ENCODE measurements at regions not wholly inside any gene's neighbourhood (a gene's known extent, or its start where the extent isn't known, plus 50 kb on each side); places are given as distances from the start of the nearest gene placed in this dataset.

DNA sequence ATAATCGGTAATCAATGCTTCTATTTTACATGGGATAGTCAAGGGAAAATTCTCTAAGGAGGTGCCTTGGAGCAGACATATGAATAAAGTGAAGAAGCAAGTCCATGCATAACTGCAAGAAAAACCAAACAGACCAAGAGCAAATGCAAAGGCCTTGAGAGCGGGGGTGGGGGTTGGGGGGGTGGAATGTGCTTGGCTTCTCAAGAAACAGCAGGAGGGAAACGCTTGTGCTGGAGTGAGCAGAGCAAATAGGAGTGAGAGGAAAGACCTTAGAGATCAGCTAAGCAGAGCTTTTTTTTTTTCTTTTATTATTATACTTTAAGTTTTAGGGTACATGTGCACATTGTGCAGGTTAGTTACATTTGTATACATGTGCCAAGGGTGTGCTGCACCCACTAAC, 260.8 kb downstream of the ARPP21 start:
- H3K4me1 ChIP-seq: no peaks in the 10 kb centered on the region
- H3K27ac ChIP-seq: no peak overlapping the region
- TF ChIP-seq, protein P1, sequence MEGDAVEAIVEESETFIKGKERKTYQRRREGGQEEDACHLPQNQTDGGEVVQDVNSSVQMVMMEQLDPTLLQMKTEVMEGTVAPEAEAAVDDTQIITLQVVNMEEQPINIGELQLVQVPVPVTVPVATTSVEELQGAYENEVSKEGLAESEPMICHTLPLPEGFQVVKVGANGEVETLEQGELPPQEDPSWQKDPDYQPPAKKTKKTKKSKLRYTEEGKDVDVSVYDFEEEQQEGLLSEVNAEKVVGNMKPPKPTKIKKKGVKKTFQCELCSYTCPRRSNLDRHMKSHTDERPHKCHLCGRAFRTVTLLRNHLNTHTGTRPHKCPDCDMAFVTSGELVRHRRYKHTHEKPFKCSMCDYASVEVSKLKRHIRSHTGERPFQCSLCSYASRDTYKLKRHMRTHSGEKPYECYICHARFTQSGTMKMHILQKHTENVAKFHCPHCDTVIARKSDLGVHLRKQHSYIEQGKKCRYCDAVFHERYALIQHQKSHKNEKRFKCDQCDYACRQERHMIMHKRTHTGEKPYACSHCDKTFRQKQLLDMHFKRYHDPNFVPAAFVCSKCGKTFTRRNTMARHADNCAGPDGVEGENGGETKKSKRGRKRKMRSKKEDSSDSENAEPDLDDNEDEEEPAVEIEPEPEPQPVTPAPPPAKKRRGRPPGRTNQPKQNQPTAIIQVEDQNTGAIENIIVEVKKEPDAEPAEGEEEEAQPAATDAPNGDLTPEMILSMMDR (IDR thresholded peaks at IDR 0.05): no peak
- no peak for TF ChIP-seq POLR2A (IDR thresholded peaks at IDR 0.05)
- ATAC-seq: no peak
- H3K36me3 ChIP-seq: no peaks in the 10 kb centered on the region
- no peaks in the 10 kb centered on the region for H3K9me3 ChIP-seq
- 80% methylated on average over 3 of the region's 3 CpGs for WGBS (ENCODE audit: insufficient coverage, low coverage, low lambda C conversion rate, missing lambda C conversion rate)
- intact Hi-C loops (cut with DNase I): no loop called here
- H3K27me3 ChIP-seq: no peaks in the 10 kb centered on the region
- DNase-seq: no peak
- H3K4me3 ChIP-seq: no peak overlapping the region

DNA sequence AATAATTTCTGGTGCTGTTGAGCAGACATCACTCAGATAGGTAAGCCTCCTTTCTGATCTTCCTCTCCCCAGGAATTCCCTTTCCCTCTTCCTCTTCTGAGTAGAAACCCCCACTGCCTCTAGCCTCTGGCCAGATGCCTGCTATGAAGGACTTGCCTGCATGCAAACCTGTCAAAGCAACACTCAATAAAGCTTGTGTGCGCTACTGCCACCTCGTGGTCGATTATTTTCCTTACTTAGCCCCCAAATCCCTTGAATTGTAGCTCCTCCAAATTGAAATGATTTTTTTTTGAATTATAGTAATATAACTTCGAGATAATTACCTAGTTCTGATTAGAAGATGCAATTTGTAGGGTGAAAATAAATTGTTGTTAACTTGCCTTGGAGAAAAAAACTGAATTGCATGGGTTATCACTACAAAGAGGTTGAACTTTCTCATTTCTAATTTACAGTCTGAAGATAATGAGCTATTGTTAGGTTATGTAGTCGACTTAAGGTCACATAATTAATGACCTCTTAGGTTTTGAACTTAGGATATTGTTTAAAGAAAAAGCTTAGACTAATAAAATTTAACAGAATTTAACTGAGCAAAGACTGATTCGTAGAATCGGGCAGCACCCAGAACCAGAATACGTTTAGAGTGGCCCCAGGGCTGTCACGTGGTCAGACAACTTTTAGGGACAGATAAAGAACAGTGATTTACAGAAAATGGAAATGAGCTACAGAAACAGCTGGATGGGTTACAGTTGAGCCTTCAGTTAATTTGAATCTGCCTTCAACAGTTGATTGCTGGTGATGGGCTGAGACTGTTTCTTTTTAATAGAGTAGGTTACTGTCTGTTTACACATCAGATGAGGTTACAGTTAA, 269.3 kb downstream of the ARPP21 start:
- Histone ChIP-seq H3K36me3 (no peaks in the 10 kb centered on the region), H3K4me3 (no peak overlapping the region), H3K9me3 (no peaks in the 10 kb centered on the region), H3K4me1 (no peaks in the 10 kb centered on the region), H3K27ac (no peak overlapping the region), H3K27me3 (no peaks in the 10 kb centered on the region)
- intact Hi-C loops (cut with DNase I): no loop called here
- ATAC-seq (peak; percentile 86 to 96 (median 90)), DNase-seq (peak; percentile 55 to 73 (median 59))
- TF ChIP-seq, protein P1 (IDR thresholded peaks at IDR 0.05): peak; percentile 72 to 81 (median 80)
- TF ChIP-seq POLR2A (IDR thresholded peaks at IDR 0.05): no peak
- 32% methylated on average over 9 of the region's 9 CpGs for WGBS (ENCODE audit: insufficient coverage, low coverage, low lambda C conversion rate, missing lambda C conversion rate)

DNA sequence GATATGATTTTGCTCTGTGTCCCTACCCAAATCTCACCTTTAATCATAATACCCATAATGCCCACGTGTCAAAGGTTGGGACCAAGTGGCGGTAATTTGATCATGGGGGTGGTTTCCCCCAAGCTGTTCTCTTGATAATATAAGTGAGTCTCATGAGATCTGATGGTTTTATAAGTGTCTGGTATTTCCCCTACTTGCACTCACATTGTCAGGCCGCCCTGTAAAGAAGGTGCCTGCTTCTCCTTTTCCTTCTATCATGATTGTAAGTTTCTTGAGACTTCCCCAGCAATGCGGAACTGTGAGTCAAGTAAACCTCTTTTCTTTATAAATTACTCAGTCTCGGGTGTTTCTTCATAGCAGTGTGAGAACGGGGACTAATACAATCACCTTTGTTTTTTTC, 279.8 kb downstream of the ARPP21 start:
- H3K36me3 ChIP-seq: no peaks in the 10 kb centered on the region
- ATAC-seq (no peak), DNase-seq (no peak)
- H3K27me3 ChIP-seq: no peaks in the 10 kb centered on the region
- 64% methylated on average over 6 of the region's 6 CpGs for WGBS (ENCODE audit: insufficient coverage, low coverage, low lambda C conversion rate, missing lambda C conversion rate)
- no peak for TF ChIP-seq POLR2A (IDR thresholded peaks at IDR 0.05)
- TF ChIP-seq, protein P1 (IDR thresholded peaks at IDR 0.05): no peak
- no peaks in the 10 kb centered on the region for H3K4me1 ChIP-seq
- H3K9me3 ChIP-seq: no peaks in the 10 kb centered on the region
- no peak overlapping the region for H3K27ac ChIP-seq
- intact Hi-C loops (cut with DNase I): no loop called here
- H3K4me3 ChIP-seq: no peak overlapping the region

DNA sequence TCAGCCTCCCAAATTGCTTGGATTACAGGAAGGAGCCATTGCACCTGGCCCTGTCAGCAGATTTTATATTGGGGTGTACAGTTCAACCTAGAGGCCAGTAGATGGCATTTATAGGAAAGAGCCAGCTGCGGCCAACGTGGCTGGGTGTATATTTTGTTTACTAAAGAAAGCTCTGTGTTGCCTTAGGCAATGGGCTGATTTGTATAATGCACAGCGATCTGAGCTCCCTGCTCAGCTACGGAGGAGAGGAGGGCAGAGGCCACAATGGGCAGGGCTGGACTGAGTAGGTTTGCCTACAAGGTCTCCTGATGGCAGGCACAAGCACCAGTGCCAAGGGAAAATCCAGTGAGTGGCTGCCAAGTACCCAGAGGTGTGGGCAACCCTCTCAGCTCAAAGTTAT, 282.4 kb downstream of the ARPP21 start:
- DNase-seq (no peak), ATAC-seq (no peak)
- H3K27me3 ChIP-seq: no peaks in the 10 kb centered on the region
- no peaks in the 10 kb centered on the region for H3K9me3 ChIP-seq
- no peak overlapping the region for H3K4me3 ChIP-seq
- TF ChIP-seq, protein P1 (IDR thresholded peaks at IDR 0.05): no peak
- no peak for TF ChIP-seq POLR2A (IDR thresholded peaks at IDR 0.05)
- intact Hi-C loops (cut with DNase I): no loop called here
- no peak overlapping the region for H3K27ac ChIP-seq
- no peaks in the 10 kb centered on the region for H3K4me1 ChIP-seq
- no peaks in the 10 kb centered on the region for H3K36me3 ChIP-seq
- 71% methylated on average over 4 of the region's 4 CpGs for WGBS (ENCODE audit: insufficient coverage, low coverage, low lambda C conversion rate, missing lambda C conversion rate)
